Neural progenitor cell (in vitro differentiated cells): ENCODE measurements at regions not wholly inside any gene's neighbourhood (a gene's known extent, or its start where the extent isn't known, plus 50 kb on each side); places are given as distances from the start of the nearest gene placed in this dataset.
"Not testable (repeated sequence)": the region's sequence is repeated elsewhere in the genome, so short reads cannot be mapped to it uniquely, and the experiment has no call there.

ENCODE experiments used
- DNase-seq: peaks from one replicate; pipeline ENCODE4 v3.0.0-alpha.2; 2016; ENCODE audit warnings: low spot score
- H2AFZ ChIP-seq: fragments of 200-600 bp; sonication (generic); replicated peaks from 2 replicates; pipeline ENCODE4 v1.6.1; 2016; ENCODE audit warnings: antibody characterized with exemption
- H3F3A ChIP-seq: fragments of 200-600 bp; sonication (generic); 2 replicates; pipeline ENCODE4 v1.6.1; 2016; ENCODE audit warnings: antibody characterized with exemption, low read depth
- H3K27ac ChIP-seq: fragments of 200-600 bp; sonication (generic); 2 replicates; pipeline ENCODE4 v1.5.1; 2016; ENCODE audit warnings: mild to moderate bottlenecking
- H3K27me3 ChIP-seq: fragments of 200-600 bp; sonication (generic); 2 replicates; pipeline ENCODE4 v1.6.1; 2016; ENCODE audit warnings: mild to moderate bottlenecking, moderate library complexity
- H3K36me3 ChIP-seq: fragments of 200-600 bp; sonication (generic); 2 replicates; pipeline ENCODE4 v1.5.1; 2016
- H3K4me1 ChIP-seq: fragments of 200-600 bp; sonication (generic); 2 replicates; pipeline ENCODE4 v1.6.1; 2016; ENCODE audit warnings: mixed run types
- H3K4me2 ChIP-seq: fragments of 200-600 bp; sonication (generic); 2 replicates; pipeline ENCODE4 v1.6.1; 2016
- H3K4me3 ChIP-seq: fragments of 200-600 bp; sonication (generic); 2 replicates; pipeline ENCODE4 v1.5.1; 2016
- H3K79me2 ChIP-seq: fragments of 200-600 bp; sonication (generic); 2 replicates; pipeline ENCODE4 v1.6.1; 2016; ENCODE audit warnings: low read depth
- H3K9ac ChIP-seq: fragments of 200-600 bp; sonication (generic); 2 replicates; pipeline ENCODE4 v1.6.1; 2016
- H3K9me3 ChIP-seq: fragments of 200-600 bp; sonication (generic); 2 replicates; pipeline ENCODE4 v1.5.1; 2016; ENCODE audit warnings: low read depth
- H4K20me1 ChIP-seq: fragments of 200-600 bp; sonication (generic); 2 replicates; pipeline ENCODE4 v1.6.1; 2016; ENCODE audit warnings: low read depth
- H3K27ac Mint-ChIP-seq: 3 replicates; pipeline ENCODE4 v1.8.0; 2021; ENCODE audit warnings: mixed read lengths
- H3K27me3 Mint-ChIP-seq: 2 replicates; pipeline ENCODE4 v1.8.0; 2022; ENCODE audit warnings: low read depth, mild to moderate bottlenecking, inconsistent platforms, moderate library complexity, mixed read lengths; ENCODE audit not compliant: insufficient read depth
- H3K36me3 Mint-ChIP-seq: 3 replicates; pipeline ENCODE4 v1.8.0; 2021; ENCODE audit warnings: mixed read lengths
- H3K4me1 Mint-ChIP-seq: 3 replicates; pipeline ENCODE4 v1.8.0; 2021; ENCODE audit warnings: mixed read lengths
- H3K4me3 Mint-ChIP-seq: 3 replicates; pipeline ENCODE4 v1.8.0; 2021; ENCODE audit warnings: mild to moderate bottlenecking, moderate library complexity, mixed read lengths
- H3K9me3 Mint-ChIP-seq: 3 replicates; pipeline ENCODE4 v1.8.0; 2020; ENCODE audit warnings: mixed read lengths
- EZH2 ChIP-seq: fragments of 200-600 bp; sonication (generic); IDR thresholded peaks from 2 replicates; pipeline ENCODE4 v1.6.1; 2017; ENCODE audit warnings: antibody characterized with exemption, mild to moderate bottlenecking, moderate library complexity
- EZH2phosphoT487 ChIP-seq: fragments of 200-600 bp; sonication (generic); IDR thresholded peaks from 2 replicates; pipeline ENCODE4 v1.6.1; 2017; ENCODE audit warnings: antibody characterized with exemption
- TF ChIP-seq, protein P1 (sequence below): fragments of 200-600 bp; sonication (generic); IDR thresholded peaks from 2 replicates; pipeline ENCODE4 v1.5.1; 2017; ENCODE audit warnings: antibody characterized with exemption, mild to moderate bottlenecking

- H4K20me1 ChIP-seq: no peaks in the 10 kb centered on the region
- H3K36me3 Mint-ChIP-seq: no peaks in the 10 kb centered on the region
Measured at GRCh38 chr3:102037209-102037608, 187.9 kb downstream of the NFKBIZ start.

GRCh38 chr3:102037791-102038190 lies 188.5 kb downstream of the NFKBIZ start:
- TF ChIP-seq, protein P1, sequence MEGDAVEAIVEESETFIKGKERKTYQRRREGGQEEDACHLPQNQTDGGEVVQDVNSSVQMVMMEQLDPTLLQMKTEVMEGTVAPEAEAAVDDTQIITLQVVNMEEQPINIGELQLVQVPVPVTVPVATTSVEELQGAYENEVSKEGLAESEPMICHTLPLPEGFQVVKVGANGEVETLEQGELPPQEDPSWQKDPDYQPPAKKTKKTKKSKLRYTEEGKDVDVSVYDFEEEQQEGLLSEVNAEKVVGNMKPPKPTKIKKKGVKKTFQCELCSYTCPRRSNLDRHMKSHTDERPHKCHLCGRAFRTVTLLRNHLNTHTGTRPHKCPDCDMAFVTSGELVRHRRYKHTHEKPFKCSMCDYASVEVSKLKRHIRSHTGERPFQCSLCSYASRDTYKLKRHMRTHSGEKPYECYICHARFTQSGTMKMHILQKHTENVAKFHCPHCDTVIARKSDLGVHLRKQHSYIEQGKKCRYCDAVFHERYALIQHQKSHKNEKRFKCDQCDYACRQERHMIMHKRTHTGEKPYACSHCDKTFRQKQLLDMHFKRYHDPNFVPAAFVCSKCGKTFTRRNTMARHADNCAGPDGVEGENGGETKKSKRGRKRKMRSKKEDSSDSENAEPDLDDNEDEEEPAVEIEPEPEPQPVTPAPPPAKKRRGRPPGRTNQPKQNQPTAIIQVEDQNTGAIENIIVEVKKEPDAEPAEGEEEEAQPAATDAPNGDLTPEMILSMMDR: no peak
- TF ChIP-seq EZH2: no peak
- H3K79me2 ChIP-seq: no peaks in the 10 kb centered on the region
- no peaks in the 10 kb centered on the region for H3K36me3 ChIP-seq
- Mint-ChIP-seq H3K36me3 (no peaks in the 10 kb centered on the region), H3K27me3 (peaks cover 4% of the 10 kb centered on the region), H3K9me3 (peaks cover 8% of the 10 kb centered on the region), H3K4me3 (no peak overlapping the region), H3K4me1 (no peaks in the 10 kb centered on the region), H3K27ac (no peak overlapping the region)
- H3F3A ChIP-seq: no peaks in the 10 kb centered on the region
- H3K4me1 ChIP-seq: no peaks in the 10 kb centered on the region
- H3K27me3 ChIP-seq: no peaks in the 10 kb centered on the region
- no peak overlapping the region for H3K4me3 ChIP-seq
- no peak overlapping the region for H2AFZ ChIP-seq
- DNase-seq: no peak
- no peak overlapping the region for H3K27ac ChIP-seq
- no peak overlapping the region for H3K9ac ChIP-seq
- no peaks in the 10 kb centered on the region for H4K20me1 ChIP-seq
- no peak overlapping the region for H3K4me2 ChIP-seq
- H3K9me3 ChIP-seq: no peaks in the 10 kb centered on the region

More at GRCh38 chr3:102037209-102037608, 187.9 kb downstream of the NFKBIZ start:
- Histone ChIP-seq H3K79me2 (no peaks in the 10 kb centered on the region), H3K36me3 (no peaks in the 10 kb centered on the region), H2AFZ (no peak overlapping the region), H3K4me2 (no peak overlapping the region), H3K4me3 (no peak overlapping the region), H3K9ac (no peak overlapping the region), H3K27ac (no peak overlapping the region), H3K27me3 (no peaks in the 10 kb centered on the region), H3K4me1 (no peaks in the 10 kb centered on the region), H3F3A (no peaks in the 10 kb centered on the region), H3K9me3 (no peaks in the 10 kb centered on the region)
- TF ChIP-seq EZH2phosphoT487 (no peak), EZH2 (no peak)
- TF ChIP-seq, protein P1: no peak
- Mint-ChIP-seq H3K27ac (no peak overlapping the region), H3K4me3 (no peak overlapping the region), H3K9me3 (peaks cover 6% of the 10 kb centered on the region), H3K4me1 (no peaks in the 10 kb centered on the region), H3K27me3 (peaks cover 4% of the 10 kb centered on the region)
- no peak for DNase-seq

- Mint-ChIP-seq H3K36me3 (no peaks in the 10 kb centered on the region), H3K4me3 (no peak overlapping the region)
Measured at GRCh38 chr3:102038477-102039142, 189.3 kb downstream of the NFKBIZ start.

DNA sequence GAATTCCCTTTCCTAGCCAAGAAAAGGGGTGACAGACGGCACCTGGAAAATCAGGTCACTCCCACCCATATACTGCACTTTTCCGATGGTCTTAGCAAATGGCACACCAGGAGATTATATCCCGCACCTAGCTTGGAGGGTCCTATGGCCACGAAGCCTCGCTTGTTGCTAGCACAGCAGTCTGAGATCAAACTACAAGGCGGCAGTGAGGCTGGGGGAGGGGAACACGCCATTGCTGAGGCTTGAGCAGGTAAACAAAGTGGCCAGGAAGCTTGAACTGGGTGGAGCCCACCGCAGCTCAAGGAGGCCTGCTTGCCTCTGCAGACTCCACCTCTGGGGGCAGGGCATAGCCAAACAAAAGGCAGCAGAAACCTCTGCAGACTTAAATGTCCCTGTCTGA lies 190.8 kb downstream of the NFKBIZ start:
- H3K4me2 ChIP-seq, H3K27me3 Mint-ChIP-seq, H3K4me1 ChIP-seq, H3K9me3 Mint-ChIP-seq, H4K20me1 ChIP-seq, H3K4me3 Mint-ChIP-seq, H3K9ac ChIP-seq, H3K36me3 ChIP-seq, H2AFZ ChIP-seq, H3K27me3 ChIP-seq, H3K4me3 ChIP-seq, H3K27ac ChIP-seq, H3K79me2 ChIP-seq, H3K36me3 Mint-ChIP-seq, H3K9me3 ChIP-seq, DNase-seq, H3F3A ChIP-seq, H3K27ac Mint-ChIP-seq, H3K4me1 Mint-ChIP-seq: not testable (repeated sequence)

More at GRCh38 chr3:102038477-102039142, 189.3 kb downstream of the NFKBIZ start:
- Histone ChIP-seq H3K36me3 (no peaks in the 10 kb centered on the region), H3F3A (no peaks in the 10 kb centered on the region), H3K27me3 (no peaks in the 10 kb centered on the region), H4K20me1 (no peaks in the 10 kb centered on the region), H3K4me3 (no peak overlapping the region), H3K27ac (no peak overlapping the region), H2AFZ (no peak overlapping the region), H3K4me1 (no peaks in the 10 kb centered on the region), H3K79me2 (no peaks in the 10 kb centered on the region), H3K9me3 (no peaks in the 10 kb centered on the region), H3K4me2 (no peak overlapping the region), H3K9ac (no peak overlapping the region)
- peaks cover 4% of the 10 kb centered on the region for H3K27me3 Mint-ChIP-seq
- DNase-seq: no peak
- H3K9me3 Mint-ChIP-seq: peaks cover 8% of the 10 kb centered on the region
- H3K27ac Mint-ChIP-seq: no peak overlapping the region
- no peaks in the 10 kb centered on the region for H3K4me1 Mint-ChIP-seq
- TF ChIP-seq EZH2phosphoT487 (no peak), EZH2 (no peak)
- TF ChIP-seq, protein P1: no peak
